Dedifferentiated amniotic fluid mesenchymal stem cell (primary cell): ENCODE measurements at regions not wholly inside any gene's neighbourhood (a gene's known extent, or its start where the extent isn't known, plus 50 kb on each side); places are given as distances from the start of the nearest gene placed in this dataset.
"Not testable (repeated sequence)": the region's sequence is repeated elsewhere in the genome, so short reads cannot be mapped to it uniquely, and the experiment has no call there.

ENCODE experiments used
- DNase-seq: peaks from one replicate; pipeline ENCODE4 v3.0.0-alpha.2; 2016; ENCODE audit errors: extremely low spot score

DNA sequence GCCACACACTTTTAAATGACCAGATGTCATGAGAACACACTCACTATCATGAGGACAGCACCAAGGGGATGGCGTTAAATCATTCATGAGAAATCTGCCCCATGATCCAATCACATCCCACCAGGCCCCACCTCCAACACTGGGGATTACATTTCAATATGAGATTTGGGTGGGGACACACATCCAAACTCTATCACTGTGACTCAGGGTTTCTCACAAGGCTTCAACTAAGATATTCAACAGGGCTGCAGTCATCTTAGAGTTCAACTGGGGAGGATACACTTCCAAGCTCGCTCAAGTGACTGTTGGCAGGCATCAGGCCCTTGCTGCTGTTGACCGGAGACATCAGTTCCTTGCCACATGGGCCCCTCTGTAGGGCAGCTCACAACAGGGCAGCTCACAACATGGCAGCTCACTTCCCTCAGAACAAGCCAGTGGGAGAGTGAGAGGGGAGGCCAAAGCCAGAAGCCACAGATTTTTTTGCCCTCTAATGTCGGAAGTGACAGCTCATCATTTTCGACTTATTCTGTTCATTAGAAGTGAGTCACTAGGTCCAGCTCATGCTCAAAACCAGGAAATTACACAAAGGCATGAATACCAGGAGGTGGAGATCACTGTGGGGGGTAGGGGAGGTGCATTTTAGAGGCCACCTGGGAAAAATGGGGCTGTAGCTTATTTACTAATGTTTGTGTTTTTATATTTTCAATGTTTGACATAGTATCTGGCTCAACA, 50.8 kb upstream of the PTHLH start:
- DNase-seq: no peak

GRCh38 chr12:28024231-28024995, 51.9 kb upstream of the PTHLH start:
- peak; percentile 51 for DNase-seq

- no peak for DNase-seq
Observed at GRCh38 chr12:28025821-28026505, 53.4 kb upstream of the PTHLH start.

- no peak for DNase-seq
Observed at GRCh38 chr12:28026701-28027100, 54.2 kb upstream of the PTHLH start.

- DNase-seq: no peak
Observed at GRCh38 chr12:28027328-28027727, 54.8 kb upstream of the PTHLH start.

DNA sequence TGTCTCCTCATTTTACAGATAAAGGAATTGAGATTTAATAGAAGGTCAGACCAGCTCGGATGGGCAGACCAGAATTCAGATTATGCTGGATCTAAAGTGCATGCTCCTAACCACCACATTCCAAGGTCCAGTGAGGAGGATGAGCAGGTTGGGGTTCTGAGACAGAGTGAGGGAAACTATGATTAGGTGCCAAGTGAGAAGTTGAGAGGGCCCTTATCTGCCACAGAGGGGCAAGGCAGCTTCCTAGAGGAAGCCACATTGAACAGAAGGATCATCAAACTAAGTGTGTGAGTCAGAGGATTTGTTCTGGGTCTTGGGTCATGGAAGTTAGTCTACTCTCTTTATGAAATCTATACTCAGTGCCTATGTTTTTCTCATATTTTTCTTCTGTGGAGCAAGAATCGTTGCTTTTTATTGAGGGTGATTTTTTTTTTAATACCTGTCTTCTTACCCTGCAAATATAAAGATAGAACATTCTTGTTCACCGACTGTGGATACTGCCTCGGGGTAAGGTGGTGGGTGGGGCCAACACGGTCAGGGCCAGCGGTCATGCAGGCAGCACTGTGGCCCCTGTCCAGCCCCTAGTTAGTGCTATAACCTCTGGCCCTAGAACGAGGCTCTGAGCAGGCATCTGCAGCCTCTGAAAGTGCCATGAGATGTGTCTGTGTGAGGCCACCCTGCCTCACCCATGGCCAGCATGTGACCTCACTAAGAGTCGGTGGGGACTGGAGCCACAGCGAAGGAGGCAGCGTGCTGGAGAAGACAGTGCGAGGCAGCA, 55.6 kb upstream of the PTHLH start:
- DNase-seq: no peak

GRCh38 chr12:28032811-28033537, 60.4 kb upstream of the PTHLH start:
- DNase-seq: no peak

- DNase-seq: no peak
Observed at GRCh38 chr12:28033538-28033915, 61.0 kb upstream of the PTHLH start.

- DNase-seq: no peak
Observed at GRCh38 chr12:28034271-28034670, 61.7 kb upstream of the PTHLH start.

DNA sequence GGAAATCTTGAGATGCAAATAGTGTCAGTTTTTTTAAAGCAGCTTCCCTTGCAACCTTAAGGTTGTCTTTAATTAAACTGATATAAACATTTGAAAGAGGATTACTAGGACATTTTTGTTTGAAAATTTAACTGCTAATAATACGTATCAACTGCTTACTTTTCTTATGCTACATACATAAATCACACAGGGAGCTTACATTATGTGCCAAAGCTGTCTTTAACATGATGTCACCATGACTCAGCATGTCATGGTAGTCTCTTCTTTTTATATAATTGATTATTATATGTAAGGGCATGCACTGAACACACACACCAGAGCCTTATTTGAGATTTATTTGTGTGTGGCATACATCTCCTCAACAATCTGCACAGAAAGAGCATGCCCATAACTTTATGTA, 63.0 kb upstream of the PTHLH start:
- DNase-seq: peak; percentile 38

GRCh38 chr12:28036940-28037339, 64.4 kb upstream of the PTHLH start:
- DNase-seq: no peak

DNA sequence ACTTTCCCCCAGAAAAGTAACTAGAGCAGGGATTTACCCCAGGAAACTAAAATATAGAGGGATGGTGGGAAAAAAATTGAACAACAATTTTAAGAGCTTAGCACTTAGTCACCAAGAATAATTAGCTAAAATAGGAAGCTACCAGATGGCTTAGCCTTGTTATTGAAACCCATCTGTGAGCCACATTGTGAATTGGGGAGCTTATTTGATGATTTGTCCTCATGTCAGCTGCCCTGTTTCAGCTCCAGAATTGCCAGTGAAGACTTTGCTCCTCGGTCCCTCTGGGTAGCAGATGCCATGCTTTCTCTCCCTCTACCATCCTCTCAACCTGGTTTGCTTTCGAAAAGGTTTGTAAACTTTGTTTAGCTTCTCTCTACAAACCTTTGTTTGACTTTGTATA, 67.7 kb upstream of the PTHLH start:
- DNase-seq: no peak

DNA sequence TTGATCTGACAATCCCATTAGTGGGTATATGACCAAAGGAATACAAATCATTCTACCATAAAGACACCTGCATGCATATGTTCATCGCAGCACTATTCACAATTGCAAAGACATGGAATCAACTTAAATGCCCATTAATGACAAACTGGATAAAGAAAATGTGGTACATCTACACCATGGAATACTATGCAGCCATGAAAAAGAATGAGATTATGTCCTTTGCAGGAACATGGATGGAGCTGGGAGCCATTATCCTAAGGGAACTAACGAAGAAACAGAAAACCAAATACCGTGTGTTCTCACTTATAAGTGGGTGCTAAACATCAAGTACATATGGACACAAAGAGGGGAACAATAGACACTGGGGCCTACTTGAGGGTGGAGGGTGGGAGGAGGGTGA, 74.1 kb upstream of the PTHLH start:
- DNase-seq: not testable (repeated sequence)

- no peak for DNase-seq
Observed at GRCh38 chr12:28050606-28051005, 78.1 kb upstream of the PTHLH start.

- DNase-seq: peak; percentile 72
Observed at GRCh38 chr12:28051516-28052354, 79.2 kb upstream of the PTHLH start.

DNA sequence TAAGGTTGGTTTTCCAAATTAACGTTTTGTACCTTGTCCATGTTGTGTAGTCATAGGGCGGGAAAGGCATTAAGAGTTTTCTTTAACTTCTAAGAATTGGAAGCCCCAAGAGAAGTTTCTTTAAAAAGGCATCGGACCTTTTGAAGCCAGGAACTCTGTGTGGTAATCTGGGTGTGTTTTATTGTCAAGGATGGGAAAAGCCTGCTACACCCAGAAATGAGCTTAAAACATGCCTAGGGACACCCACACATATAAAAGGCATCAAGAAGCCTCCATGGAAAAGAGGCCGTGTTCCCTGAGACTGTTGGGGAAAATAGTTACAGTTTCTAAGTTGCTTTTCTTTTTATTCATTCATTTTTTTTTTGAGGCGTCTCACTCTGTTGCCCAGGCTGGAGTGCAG, 81.0 kb upstream of the PTHLH start:
- no peak for DNase-seq

- DNase-seq: no peak
Observed at GRCh38 chr12:28054583-28054982, 82.0 kb upstream of the PTHLH start.

- no peak for DNase-seq
Observed at GRCh38 chr12:28057856-28058615, 85.5 kb upstream of the PTHLH start.

- DNase-seq: no peak
Observed at GRCh38 chr12:28059220-28059619, 86.7 kb upstream of the PTHLH start.

DNA sequence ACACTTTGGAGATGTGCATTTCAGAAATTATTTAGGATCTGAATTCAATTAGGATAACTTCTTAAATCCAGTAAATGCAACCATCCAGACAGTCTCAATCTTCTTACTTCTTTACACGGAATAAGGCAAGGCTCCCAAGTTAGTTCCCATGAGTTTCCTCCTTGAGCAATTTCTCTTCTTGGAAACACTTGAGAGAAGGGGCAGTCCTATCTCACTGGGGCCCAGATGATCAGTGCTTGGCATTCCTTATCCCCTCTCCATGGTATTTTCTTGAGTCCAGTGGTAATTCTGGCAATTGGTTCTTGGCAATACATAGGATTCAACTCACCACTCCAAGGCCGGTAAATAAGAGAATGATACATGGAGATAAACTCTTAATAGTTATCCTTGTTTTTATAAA, 87.1 kb upstream of the PTHLH start:
- DNase-seq: no peak
